HEK293T (cell line): ENCODE measurements at regions not wholly inside any gene's neighbourhood (a gene's known extent, or its start where the extent isn't known, plus 50 kb on each side); places are given as distances from the start of the nearest gene placed in this dataset.

Experiments used
- ARNT ChIP-seq: fragments of 450-650 bp; IDR thresholded peaks from 2 replicates; pipeline ENCODE4 v1.6.1; 2017; ENCODE audit warnings: mild to moderate bottlenecking
- BHLHE40 ChIP-seq: fragments of 450-650 bp; IDR thresholded peaks from 2 replicates; pipeline ENCODE4 v1.6.1; 2016; ENCODE audit warnings: mild to moderate bottlenecking, moderate library complexity, borderline replicate concordance
- CTBP1 ChIP-seq: fragments of 450-650 bp; IDR thresholded peaks from 2 replicates; pipeline ENCODE4 v1.6.1; 2016; ENCODE audit warnings: borderline replicate concordance
- ELF4 ChIP-seq: fragments of 450-650 bp; IDR thresholded peaks from 2 replicates; pipeline ENCODE4 v1.6.1; 2017; ENCODE audit warnings: antibody characterized with exemption
- FOXA1 ChIP-seq: fragments of 450-650 bp; IDR thresholded peaks from 2 replicates; pipeline ENCODE4 v1.6.1; 2016; ENCODE audit warnings: mild to moderate bottlenecking
- FOXK2 ChIP-seq: fragments of 450-650 bp; IDR thresholded peaks from 2 replicates; pipeline ENCODE4 v1.6.1; 2016; ENCODE audit warnings: mild to moderate bottlenecking
- FOXM1 ChIP-seq: fragments of 450-650 bp; IDR thresholded peaks from 2 replicates; pipeline ENCODE4 v1.6.1; 2017; ENCODE audit warnings: mild to moderate bottlenecking, borderline replicate concordance
- HDGF ChIP-seq: fragments of 450-650 bp; IDR thresholded peaks from 2 replicates; pipeline ENCODE4 v1.6.1; 2017; ENCODE audit warnings: antibody characterized with exemption, borderline replicate concordance
- LEF1 ChIP-seq: fragments of 450-650 bp; IDR thresholded peaks from 2 replicates; pipeline ENCODE4 v1.6.1; 2017; ENCODE audit warnings: mild to moderate bottlenecking, borderline replicate concordance
- NFRKB ChIP-seq: fragments of 450-650 bp; IDR thresholded peaks from 2 replicates; pipeline ENCODE4 v1.6.1; 2016; ENCODE audit warnings: mild to moderate bottlenecking, moderate library complexity
- SP1 ChIP-seq: fragments of 450-650 bp; IDR thresholded peaks from 2 replicates; pipeline ENCODE4 v1.6.1; 2017
- SUZ12 ChIP-seq: fragments of 450-650 bp; IDR thresholded peaks from 2 replicates; pipeline ENCODE4 v1.6.1; 2016; ENCODE audit warnings: mild to moderate bottlenecking
- ZNF384 ChIP-seq: fragments of 450-650 bp; IDR thresholded peaks from 2 replicates; pipeline ENCODE4 v1.6.1; 2016
- TF ChIP-seq, protein P1 (sequence below): fragments of 450-650 bp; IDR thresholded peaks from 2 replicates; pipeline ENCODE4 v1.6.1; 2016

GRCh38 chr7:124324262-124324661, 291.4 kb upstream of the TMEM229A start:
- TF ChIP-seq SP1, result no peak
- TF ChIP-seq HDGF, result no peak
- TF ChIP-seq FOXA1, result no peak
- no peak for TF ChIP-seq FOXK2
- no peak for TF ChIP-seq BHLHE40
- TF ChIP-seq, protein P1, sequence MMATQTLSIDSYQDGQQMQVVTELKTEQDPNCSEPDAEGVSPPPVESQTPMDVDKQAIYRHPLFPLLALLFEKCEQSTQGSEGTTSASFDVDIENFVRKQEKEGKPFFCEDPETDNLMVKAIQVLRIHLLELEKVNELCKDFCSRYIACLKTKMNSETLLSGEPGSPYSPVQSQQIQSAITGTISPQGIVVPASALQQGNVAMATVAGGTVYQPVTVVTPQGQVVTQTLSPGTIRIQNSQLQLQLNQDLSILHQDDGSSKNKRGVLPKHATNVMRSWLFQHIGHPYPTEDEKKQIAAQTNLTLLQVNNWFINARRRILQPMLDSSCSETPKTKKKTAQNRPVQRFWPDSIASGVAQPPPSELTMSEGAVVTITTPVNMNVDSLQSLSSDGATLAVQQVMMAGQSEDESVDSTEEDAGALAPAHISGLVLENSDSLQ, result no peak
- TF ChIP-seq NFRKB, result no peak
- TF ChIP-seq FOXM1, result no peak
- no peak for TF ChIP-seq SUZ12
- TF ChIP-seq ELF4, result no peak
- TF ChIP-seq ARNT, result no peak
- TF ChIP-seq LEF1, result no peak
- TF ChIP-seq CTBP1, result no peak
- no peak for TF ChIP-seq ZNF384
